HEK293 (cell line): ENCODE measurements at regions not wholly inside any gene's neighbourhood (a gene's known extent, or its start where the extent isn't known, plus 50 kb on each side); places are given as distances from the start of the nearest gene placed in this dataset.

Experiments used
- CTCF ChIA-PET: fragments of 350-600 bp; formaldehyde crosslinking; extraction: SDS; loops from one replicate; lab custom pipeline; 2021; ENCODE audit warnings: antibody characterized with exemption; lab: Yijun Ruan, JAX
- POLR2A ChIA-PET: fragments of 300-600 bp; formaldehyde crosslinking; extraction: SDS; loops from one replicate; lab custom pipeline; 2020; ENCODE audit warnings: antibody characterized with exemption, inconsistent platforms; lab: Yijun Ruan, JAX
- H3K27ac ChIP-seq: fragments of 200-500 bp; sonication (Bioruptor generic); 2 replicates; pipeline ENCODE4 v1.5.1; 2014; ENCODE audit warnings: low read depth, low read length, control low read depth, inconsistent platforms; ENCODE audit errors: extremely low read depth
- H3K36me3 ChIP-seq, 2 experiments: fragments of 200-500 bp in 1 of 2; sonication (Bioruptor generic) in 1 of 2; 1 replicate in 1 of 2; 2 replicates in 1 of 2; pipeline ENCODE4 v1.5.1; 2014 to 2017; ENCODE audit warnings: inconsistent platforms in 2 of 2, low read length in 2 of 2; ENCODE audit not compliant: control insufficient read depth in 2 of 2, insufficient read depth in 1 of 2
- H3K4me1 ChIP-seq: fragments of 200-500 bp; sonication (Bioruptor generic); 2 replicates; pipeline ENCODE4 v1.5.1; 2014; ENCODE audit warnings: mild to moderate bottlenecking, low read length, inconsistent platforms; ENCODE audit not compliant: control insufficient read depth, insufficient read depth
- H3K4me3 ChIP-seq: 2 replicates; pipeline ENCODE4 v1.5.1; 2011; ENCODE audit warnings: low read depth, mild to moderate bottlenecking, control low read depth, low read length, moderate library complexity
- H3K9me3 ChIP-seq: fragments of 200-500 bp; sonication (Bioruptor generic); 2 replicates; pipeline ENCODE4 v1.5.1; 2014; ENCODE audit warnings: low read depth, low read length, inconsistent platforms; ENCODE audit not compliant: control insufficient read depth, insufficient read depth
- BCL11A ChIP-seq: fragments of 450-650 bp; formaldehyde crosslinking; IDR thresholded peaks from 2 replicates; pipeline ENCODE4 v1.5.1; 2016; ENCODE audit warnings: low read depth, missing biosample characterization, missing genetic modification characterization
- OSR2 ChIP-seq: fragments of 450-650 bp; formaldehyde crosslinking; IDR thresholded peaks from 2 replicates; pipeline ENCODE4 v1.5.1; 2016; ENCODE audit warnings: missing biosample characterization, missing genetic modification characterization
- RBAK ChIP-seq: fragments of 450-650 bp; formaldehyde crosslinking; IDR thresholded peaks from 2 replicates; pipeline ENCODE4 v1.5.1; 2016; ENCODE audit warnings: missing biosample characterization, missing genetic modification characterization
- SP2 ChIP-seq: fragments of 450-650 bp; formaldehyde crosslinking; IDR thresholded peaks from 2 replicates; pipeline ENCODE4 v1.5.1; 2016; ENCODE audit warnings: missing biosample characterization, missing genetic modification characterization
- SP7 ChIP-seq: fragments of 450-650 bp; formaldehyde crosslinking; IDR thresholded peaks from 2 replicates; pipeline ENCODE4 v1.5.1; 2016; ENCODE audit warnings: missing biosample characterization, missing genetic modification characterization
- ZBTB20 ChIP-seq: fragments of 450-650 bp; formaldehyde crosslinking; IDR thresholded peaks from 2 replicates; pipeline ENCODE4 v1.5.1; 2016; ENCODE audit warnings: missing biosample characterization, missing genetic modification characterization
- ZNF239 ChIP-seq: fragments of 450-650 bp; formaldehyde crosslinking; IDR thresholded peaks from 2 replicates; pipeline ENCODE4 v1.5.1; 2016; ENCODE audit warnings: missing biosample characterization, missing genetic modification characterization
- ZNF24 ChIP-seq: fragments of 450-650 bp; formaldehyde crosslinking; IDR thresholded peaks from 2 replicates; pipeline ENCODE4 v1.5.1; 2016; ENCODE audit warnings: missing biosample characterization, missing genetic modification characterization
- ZNF394 ChIP-seq: fragments of 450-650 bp; formaldehyde crosslinking; IDR thresholded peaks from 2 replicates; pipeline ENCODE4 v1.5.1; 2016; ENCODE audit warnings: missing biosample characterization, missing genetic modification characterization, mild to moderate bottlenecking, moderate library complexity, borderline replicate concordance
- ZNF530 ChIP-seq: fragments of 450-650 bp; formaldehyde crosslinking; IDR thresholded peaks from 2 replicates; pipeline ENCODE4 v1.5.1; 2016; ENCODE audit warnings: low read depth, missing biosample characterization, missing genetic modification characterization
- ZNF610 ChIP-seq: fragments of 450-650 bp; formaldehyde crosslinking; IDR thresholded peaks from 2 replicates; pipeline ENCODE4 v1.5.1; 2016; ENCODE audit warnings: missing biosample characterization, missing genetic modification characterization, borderline replicate concordance
- ZNF629 ChIP-seq: fragments of 450-650 bp; formaldehyde crosslinking; IDR thresholded peaks from 2 replicates; pipeline ENCODE4 v1.5.1; 2017; ENCODE audit warnings: missing biosample characterization, missing genetic modification characterization
- ZNF660 ChIP-seq: fragments of 450-650 bp; IDR thresholded peaks from 2 replicates; pipeline ENCODE4 v1.5.1; 2018; ENCODE audit warnings: missing biosample characterization, mild to moderate bottlenecking, missing genetic modification characterization
- ZNF837 ChIP-seq: fragments of 450-650 bp; formaldehyde crosslinking; IDR thresholded peaks from 2 replicates; pipeline ENCODE4 v1.5.1; 2016; ENCODE audit warnings: missing biosample characterization, missing genetic modification characterization
- ZXDB ChIP-seq: fragments of 450-650 bp; formaldehyde crosslinking; IDR thresholded peaks from 2 replicates; pipeline ENCODE4 v1.5.1; 2016; ENCODE audit warnings: missing biosample characterization, missing genetic modification characterization
- TF ChIP-seq, protein P1 (sequence below): fragments of 450-650 bp; IDR thresholded peaks from 2 replicates; pipeline ENCODE4 v1.5.1; 2018; ENCODE audit warnings: missing biosample characterization, mild to moderate bottlenecking, missing genetic modification characterization
- TF ChIP-seq, protein P2 (sequence below): fragments of 450-650 bp; formaldehyde crosslinking; IDR thresholded peaks from 2 replicates; pipeline ENCODE4 v1.5.1; 2016; ENCODE audit warnings: missing biosample characterization, missing genetic modification characterization, low read depth
- TF ChIP-seq, protein P3 (sequence below): fragments of 450-650 bp; formaldehyde crosslinking; IDR thresholded peaks from 2 replicates; pipeline ENCODE4 v1.5.1; 2016; ENCODE audit warnings: missing biosample characterization, missing genetic modification characterization
- TF ChIP-seq, protein P4 (sequence below): fragments of 450-650 bp; formaldehyde crosslinking; IDR thresholded peaks from 2 replicates; pipeline ENCODE4 v1.5.1; 2016; ENCODE audit warnings: missing biosample characterization, missing genetic modification characterization
- TF ChIP-seq, protein P5 (sequence below): fragments of 450-650 bp; formaldehyde crosslinking; IDR thresholded peaks from 2 replicates; pipeline ENCODE4 v1.5.1; 2016; ENCODE audit warnings: missing biosample characterization, missing genetic modification characterization
- TF ChIP-seq, protein P6 (sequence below): fragments of 450-650 bp; formaldehyde crosslinking; IDR thresholded peaks from 2 replicates; pipeline ENCODE4 v1.5.1; 2016; ENCODE audit warnings: missing biosample characterization, missing genetic modification characterization

DNA sequence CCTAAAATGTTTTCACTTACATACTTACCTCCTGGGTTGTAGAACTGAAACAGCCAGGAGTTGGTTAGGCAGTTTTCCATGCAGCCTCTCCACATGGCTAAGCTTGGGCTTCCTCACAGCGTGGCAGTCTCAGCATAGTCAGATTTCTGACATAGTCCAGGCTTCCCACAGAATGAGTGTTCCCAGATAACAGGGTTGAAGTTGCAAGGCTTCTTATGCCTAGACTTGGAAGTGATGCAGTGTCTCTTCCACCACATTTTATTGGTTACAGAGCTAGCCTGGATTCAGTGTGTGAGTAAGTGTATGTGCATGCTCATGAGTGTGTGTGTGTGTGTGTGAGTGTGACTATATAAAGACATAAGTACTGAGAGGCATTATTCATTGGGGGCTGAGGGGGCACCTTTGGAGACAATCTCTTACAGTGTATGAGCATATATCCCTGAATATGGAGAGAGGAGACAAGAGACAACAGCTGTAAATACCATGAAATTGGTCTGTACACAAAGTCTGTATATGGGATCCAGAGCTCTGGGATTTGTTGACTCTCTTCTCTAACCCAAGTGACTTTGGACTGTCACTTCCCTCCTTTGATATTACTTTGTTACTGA, 78.1 kb downstream of the ZNF621 start:
- Histone ChIP-seq H3K4me1 (no peaks in the 10 kb centered on the region), H3K4me3 (no peak overlapping the region), H3K27ac (no peak overlapping the region), H3K9me3 (no peaks in the 10 kb centered on the region), H3K36me3 (no peaks in the 10 kb centered on the region)
- TF ChIP-seq, protein P1, sequence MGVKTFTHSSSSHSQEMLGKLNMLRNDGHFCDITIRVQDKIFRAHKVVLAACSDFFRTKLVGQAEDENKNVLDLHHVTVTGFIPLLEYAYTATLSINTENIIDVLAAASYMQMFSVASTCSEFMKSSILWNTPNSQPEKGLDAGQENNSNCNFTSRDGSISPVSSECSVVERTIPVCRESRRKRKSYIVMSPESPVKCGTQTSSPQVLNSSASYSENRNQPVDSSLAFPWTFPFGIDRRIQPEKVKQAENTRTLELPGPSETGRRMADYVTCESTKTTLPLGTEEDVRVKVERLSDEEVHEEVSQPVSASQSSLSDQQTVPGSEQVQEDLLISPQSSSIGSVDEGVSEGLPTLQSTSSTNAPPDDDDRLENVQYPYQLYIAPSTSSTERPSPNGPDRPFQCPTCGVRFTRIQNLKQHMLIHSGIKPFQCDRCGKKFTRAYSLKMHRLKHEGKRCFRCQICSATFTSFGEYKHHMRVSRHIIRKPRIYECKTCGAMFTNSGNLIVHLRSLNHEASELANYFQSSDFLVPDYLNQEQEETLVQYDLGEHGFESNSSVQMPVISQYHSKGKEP = no peak
- no peak for TF ChIP-seq ZNF837 (tag by site-specific recombination)
- no peak for TF ChIP-seq ZNF629
- TF ChIP-seq ZNF24 (tag by site-specific recombination) = no peak
- ChIA-PET POLR2A (no interaction called here), CTCF (no interaction called here)

DNA sequence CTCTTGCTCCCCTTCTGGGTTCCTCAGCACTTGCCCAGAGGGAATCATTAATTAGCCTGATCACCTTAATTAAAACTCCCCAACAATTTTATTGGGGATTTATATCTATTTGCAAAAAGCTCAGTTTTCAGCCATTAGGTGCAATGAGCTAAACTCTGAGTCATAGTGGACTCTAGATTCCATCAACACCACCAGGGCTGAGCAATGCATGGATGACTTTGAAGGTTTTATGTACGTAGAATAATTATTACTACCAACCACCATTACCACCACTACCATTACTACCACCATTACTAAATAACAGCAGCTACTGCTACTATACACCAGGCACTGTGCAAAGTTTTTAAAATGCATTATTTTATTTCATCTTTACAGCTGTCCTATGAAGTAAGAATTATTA, 81.2 kb downstream of the ZNF621 start:
- no peak for TF ChIP-seq ZXDB (tag by site-specific recombination)
- no peak for TF ChIP-seq ZNF610
- TF ChIP-seq, protein P2, sequence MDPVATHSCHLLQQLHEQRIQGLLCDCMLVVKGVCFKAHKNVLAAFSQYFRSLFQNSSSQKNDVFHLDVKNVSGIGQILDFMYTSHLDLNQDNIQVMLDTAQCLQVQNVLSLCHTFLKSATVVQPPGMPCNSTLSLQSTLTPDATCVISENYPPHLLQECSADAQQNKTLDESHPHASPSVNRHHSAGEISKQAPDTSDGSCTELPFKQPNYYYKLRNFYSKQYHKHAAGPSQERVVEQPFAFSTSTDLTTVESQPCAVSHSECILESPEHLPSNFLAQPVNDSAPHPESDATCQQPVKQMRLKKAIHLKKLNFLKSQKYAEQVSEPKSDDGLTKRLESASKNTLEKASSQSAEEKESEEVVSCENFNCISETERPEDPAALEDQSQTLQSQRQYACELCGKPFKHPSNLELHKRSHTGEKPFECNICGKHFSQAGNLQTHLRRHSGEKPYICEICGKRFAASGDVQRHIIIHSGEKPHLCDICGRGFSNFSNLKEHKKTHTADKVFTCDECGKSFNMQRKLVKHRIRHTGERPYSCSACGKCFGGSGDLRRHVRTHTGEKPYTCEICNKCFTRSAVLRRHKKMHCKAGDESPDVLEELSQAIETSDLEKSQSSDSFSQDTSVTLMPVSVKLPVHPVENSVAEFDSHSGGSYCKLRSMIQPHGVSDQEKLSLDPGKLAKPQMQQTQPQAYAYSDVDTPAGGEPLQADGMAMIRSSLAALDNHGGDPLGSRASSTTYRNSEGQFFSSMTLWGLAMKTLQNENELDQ = no peak
- TF ChIP-seq SP2 = no peak
- TF ChIP-seq BCL11A (tag by site-specific recombination) = no peak
- TF ChIP-seq, protein P3, sequence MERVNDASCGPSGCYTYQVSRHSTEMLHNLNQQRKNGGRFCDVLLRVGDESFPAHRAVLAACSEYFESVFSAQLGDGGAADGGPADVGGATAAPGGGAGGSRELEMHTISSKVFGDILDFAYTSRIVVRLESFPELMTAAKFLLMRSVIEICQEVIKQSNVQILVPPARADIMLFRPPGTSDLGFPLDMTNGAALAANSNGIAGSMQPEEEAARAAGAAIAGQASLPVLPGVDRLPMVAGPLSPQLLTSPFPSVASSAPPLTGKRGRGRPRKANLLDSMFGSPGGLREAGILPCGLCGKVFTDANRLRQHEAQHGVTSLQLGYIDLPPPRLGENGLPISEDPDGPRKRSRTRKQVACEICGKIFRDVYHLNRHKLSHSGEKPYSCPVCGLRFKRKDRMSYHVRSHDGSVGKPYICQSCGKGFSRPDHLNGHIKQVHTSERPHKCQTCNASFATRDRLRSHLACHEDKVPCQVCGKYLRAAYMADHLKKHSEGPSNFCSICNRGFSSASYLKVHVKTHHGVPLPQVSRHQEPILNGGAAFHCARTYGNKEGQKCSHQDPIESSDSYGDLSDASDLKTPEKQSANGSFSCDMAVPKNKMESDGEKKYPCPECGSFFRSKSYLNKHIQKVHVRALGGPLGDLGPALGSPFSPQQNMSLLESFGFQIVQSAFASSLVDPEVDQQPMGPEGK (tag by site-specific recombination) = no peak
- no peak for TF ChIP-seq SP7
- TF ChIP-seq RBAK (tag by site-specific recombination) = no peak
- no peak for TF ChIP-seq ZNF660 (tag by site-specific recombination)
- TF ChIP-seq OSR2 (tag by site-specific recombination) = no peak
- TF ChIP-seq, protein P4, sequence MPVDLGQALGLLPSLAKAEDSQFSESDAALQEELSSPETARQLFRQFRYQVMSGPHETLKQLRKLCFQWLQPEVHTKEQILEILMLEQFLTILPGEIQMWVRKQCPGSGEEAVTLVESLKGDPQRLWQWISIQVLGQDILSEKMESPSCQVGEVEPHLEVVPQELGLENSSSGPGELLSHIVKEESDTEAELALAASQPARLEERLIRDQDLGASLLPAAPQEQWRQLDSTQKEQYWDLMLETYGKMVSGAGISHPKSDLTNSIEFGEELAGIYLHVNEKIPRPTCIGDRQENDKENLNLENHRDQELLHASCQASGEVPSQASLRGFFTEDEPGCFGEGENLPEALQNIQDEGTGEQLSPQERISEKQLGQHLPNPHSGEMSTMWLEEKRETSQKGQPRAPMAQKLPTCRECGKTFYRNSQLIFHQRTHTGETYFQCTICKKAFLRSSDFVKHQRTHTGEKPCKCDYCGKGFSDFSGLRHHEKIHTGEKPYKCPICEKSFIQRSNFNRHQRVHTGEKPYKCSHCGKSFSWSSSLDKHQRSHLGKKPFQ (tag by site-specific recombination) = no peak
- ChIA-PET CTCF (no interaction called here), POLR2A (no interaction called here)
- Histone ChIP-seq H3K4me3 (no peak overlapping the region), H3K27ac (no peak overlapping the region), H3K4me1 (no peaks in the 10 kb centered on the region), H3K36me3 (no peaks in the 10 kb centered on the region), H3K9me3 (no peaks in the 10 kb centered on the region)

DNA sequence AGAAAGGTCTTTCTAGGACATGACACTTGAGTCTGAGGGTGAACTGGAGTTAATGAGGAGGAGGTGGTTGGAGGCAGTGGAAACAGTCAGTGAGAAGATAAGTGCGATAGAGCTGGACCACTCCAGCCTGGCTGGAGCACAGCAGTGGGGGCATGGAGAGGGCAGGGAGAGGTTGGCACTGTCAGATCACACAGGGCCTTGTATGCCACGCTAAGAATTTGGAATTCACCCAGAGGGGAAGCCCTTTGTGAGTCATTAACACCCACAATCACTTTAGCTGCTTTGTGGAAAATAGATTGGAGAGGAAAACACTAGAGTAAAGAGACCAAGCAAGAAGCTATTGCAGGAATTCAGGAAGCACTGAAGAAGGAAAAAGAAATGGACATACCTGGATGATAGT, 83.3 kb downstream of the ZNF621 start:
- ChIA-PET CTCF (no interaction called here), POLR2A (no interaction called here)
- H3K9me3 ChIP-seq = no peaks in the 10 kb centered on the region
- TF ChIP-seq, protein P5, sequence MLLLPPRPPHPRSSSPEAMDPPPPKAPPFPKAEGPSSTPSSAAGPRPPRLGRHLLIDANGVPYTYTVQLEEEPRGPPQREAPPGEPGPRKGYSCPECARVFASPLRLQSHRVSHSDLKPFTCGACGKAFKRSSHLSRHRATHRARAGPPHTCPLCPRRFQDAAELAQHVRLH (tag by site-specific recombination) = no peak
- TF ChIP-seq SP2 (no peak), ZBTB20 (tag by site-specific recombination) (no peak), ZNF394 (no peak), ZNF530 (tag by site-specific recombination) (no peak), ZNF239 (tag by site-specific recombination) (no peak)
- TF ChIP-seq, protein P6, sequence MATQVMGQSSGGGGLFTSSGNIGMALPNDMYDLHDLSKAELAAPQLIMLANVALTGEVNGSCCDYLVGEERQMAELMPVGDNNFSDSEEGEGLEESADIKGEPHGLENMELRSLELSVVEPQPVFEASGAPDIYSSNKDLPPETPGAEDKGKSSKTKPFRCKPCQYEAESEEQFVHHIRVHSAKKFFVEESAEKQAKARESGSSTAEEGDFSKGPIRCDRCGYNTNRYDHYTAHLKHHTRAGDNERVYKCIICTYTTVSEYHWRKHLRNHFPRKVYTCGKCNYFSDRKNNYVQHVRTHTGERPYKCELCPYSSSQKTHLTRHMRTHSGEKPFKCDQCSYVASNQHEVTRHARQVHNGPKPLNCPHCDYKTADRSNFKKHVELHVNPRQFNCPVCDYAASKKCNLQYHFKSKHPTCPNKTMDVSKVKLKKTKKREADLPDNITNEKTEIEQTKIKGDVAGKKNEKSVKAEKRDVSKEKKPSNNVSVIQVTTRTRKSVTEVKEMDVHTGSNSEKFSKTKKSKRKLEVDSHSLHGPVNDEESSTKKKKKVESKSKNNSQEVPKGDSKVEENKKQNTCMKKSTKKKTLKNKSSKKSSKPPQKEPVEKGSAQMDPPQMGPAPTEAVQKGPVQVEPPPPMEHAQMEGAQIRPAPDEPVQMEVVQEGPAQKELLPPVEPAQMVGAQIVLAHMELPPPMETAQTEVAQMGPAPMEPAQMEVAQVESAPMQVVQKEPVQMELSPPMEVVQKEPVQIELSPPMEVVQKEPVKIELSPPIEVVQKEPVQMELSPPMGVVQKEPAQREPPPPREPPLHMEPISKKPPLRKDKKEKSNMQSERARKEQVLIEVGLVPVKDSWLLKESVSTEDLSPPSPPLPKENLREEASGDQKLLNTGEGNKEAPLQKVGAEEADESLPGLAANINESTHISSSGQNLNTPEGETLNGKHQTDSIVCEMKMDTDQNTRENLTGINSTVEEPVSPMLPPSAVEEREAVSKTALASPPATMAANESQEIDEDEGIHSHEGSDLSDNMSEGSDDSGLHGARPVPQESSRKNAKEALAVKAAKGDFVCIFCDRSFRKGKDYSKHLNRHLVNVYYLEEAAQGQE = no peak
- no peak overlapping the region for H3K27ac ChIP-seq
- H3K4me3 ChIP-seq = no peak overlapping the region
- no peaks in the 10 kb centered on the region for H3K36me3 ChIP-seq
- H3K4me1 ChIP-seq = no peaks in the 10 kb centered on the region
